SK-N-MC (cell line): ENCODE measurements at regions not wholly inside any gene's neighbourhood (a gene's known extent, or its start where the extent isn't known, plus 50 kb on each side); places are given as distances from the start of the nearest gene placed in this dataset.

Source experiments
- EZH2 ChIP-seq: fragments of 200-600 bp; sonication (generic); IDR thresholded peaks from one replicate; pipeline ENCODE4 v1.6.1; 2017; ENCODE audit warnings: antibody characterized with exemption
- POLR2AphosphoS5 ChIP-seq: IDR thresholded peaks from 2 replicates; pipeline ENCODE4 v1.6.1; 2012; ENCODE audit warnings: mild to moderate bottlenecking, low read depth, low read length, borderline replicate concordance

DNA sequence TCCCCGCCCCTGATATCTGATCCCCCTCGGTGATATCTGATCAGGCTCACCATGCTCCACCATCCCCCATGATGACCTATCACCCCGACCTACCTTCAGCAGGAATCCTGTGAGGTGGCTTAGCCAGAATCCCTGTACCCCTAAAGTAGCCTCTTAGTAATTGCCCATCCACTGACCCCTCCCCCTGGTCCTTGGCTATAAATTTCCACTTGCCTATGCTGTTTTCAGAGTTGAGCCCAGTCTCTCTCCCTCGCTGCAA, 177.5 kb upstream of the GGTLC1 start:
- TF ChIP-seq POLR2AphosphoS5 (no peak), EZH2 (no peak)
